ENCODE measurements at regions not wholly inside any gene's neighbourhood (a gene's known extent, or its start where the extent isn't known, plus 50 kb on each side); places are given as distances from the start of the nearest gene placed in this dataset.
A peak's percentile ranks its signal among the peaks of the same experiment; 100 is the strongest.

DNA sequence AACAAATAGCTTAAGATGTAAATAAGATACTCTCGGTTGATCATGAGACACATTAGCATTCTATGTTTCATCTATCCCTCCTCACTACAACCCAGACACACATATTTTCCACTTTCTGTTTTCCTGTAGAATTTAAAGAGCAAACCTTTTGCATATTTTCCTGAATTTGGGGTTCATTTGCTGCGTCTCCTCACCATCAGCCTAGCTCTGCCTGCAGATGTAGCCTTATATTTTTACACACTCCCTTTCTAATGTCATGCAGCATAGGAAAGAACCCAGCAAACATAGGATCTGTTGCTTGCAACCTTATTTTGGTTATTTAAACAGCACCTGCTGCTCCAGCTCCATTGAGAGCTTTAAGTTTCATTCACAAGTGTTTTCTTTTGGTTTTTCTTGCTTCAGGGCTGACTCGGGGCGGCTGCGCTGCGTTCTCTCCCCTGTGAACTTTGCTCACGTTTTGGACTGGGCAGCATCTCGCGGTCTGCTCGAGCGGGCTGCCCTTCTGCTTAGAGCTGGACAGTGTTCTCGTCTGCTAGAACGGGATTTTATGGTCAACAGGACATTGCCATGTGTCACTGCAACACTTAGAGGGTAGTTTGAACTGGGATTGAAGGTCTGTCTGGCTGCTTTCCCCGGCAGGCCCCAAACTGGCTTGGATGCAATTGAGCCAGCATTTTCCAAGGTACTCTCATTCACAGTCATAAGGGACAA lies 57.8 kb upstream of the VRK1 start:
- Histone ChIP-seq H3K9me3 (ENCODE audit: low read depth) (no peaks in the 10 kb centered on the region), H3K27ac (no peak overlapping the region), H2AFZ (no peak overlapping the region), H3K36me3 (replicated peaks; ENCODE audit: insufficient read depth, low read depth) (no peaks in the 10 kb centered on the region), H3K4me1 (ENCODE audit: insufficient read depth) (no peaks in the 10 kb centered on the region), H4K20me1 (ENCODE audit: insufficient read depth, poor library complexity, severe bottlenecking) (no peaks in the 10 kb centered on the region), H3K4me3 (no peak overlapping the region), H3K79me2 (no peaks in the 10 kb centered on the region), H3K9me2 (replicated peaks; ENCODE audit: insufficient read depth) (no peaks in the 10 kb centered on the region), H3K4me2 (no peak overlapping the region), H3K27me3 (peaks cover 57% of the 10 kb centered on the region)
- TF ChIP-seq EZH2phosphoT487 (IDR thresholded peaks at IDR 0.05; ENCODE audit: low read depth, severe bottlenecking, unreplicated experiment) (no peak), EZH2 (IDR thresholded peaks at IDR 0.05; ENCODE audit: borderline replicate concordance) (no peak)
- TF ChIP-seq, protein P1, sequence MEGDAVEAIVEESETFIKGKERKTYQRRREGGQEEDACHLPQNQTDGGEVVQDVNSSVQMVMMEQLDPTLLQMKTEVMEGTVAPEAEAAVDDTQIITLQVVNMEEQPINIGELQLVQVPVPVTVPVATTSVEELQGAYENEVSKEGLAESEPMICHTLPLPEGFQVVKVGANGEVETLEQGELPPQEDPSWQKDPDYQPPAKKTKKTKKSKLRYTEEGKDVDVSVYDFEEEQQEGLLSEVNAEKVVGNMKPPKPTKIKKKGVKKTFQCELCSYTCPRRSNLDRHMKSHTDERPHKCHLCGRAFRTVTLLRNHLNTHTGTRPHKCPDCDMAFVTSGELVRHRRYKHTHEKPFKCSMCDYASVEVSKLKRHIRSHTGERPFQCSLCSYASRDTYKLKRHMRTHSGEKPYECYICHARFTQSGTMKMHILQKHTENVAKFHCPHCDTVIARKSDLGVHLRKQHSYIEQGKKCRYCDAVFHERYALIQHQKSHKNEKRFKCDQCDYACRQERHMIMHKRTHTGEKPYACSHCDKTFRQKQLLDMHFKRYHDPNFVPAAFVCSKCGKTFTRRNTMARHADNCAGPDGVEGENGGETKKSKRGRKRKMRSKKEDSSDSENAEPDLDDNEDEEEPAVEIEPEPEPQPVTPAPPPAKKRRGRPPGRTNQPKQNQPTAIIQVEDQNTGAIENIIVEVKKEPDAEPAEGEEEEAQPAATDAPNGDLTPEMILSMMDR (IDR thresholded peaks at IDR 0.05; ENCODE audit: poor library complexity): no peak
- DNase-seq (ENCODE audit: low spot score): no peak
- 54% methylated on average over 14 of the region's 14 CpGs for WGBS (ENCODE audit: low lambda C conversion rate, missing lambda C conversion rate)

DNA sequence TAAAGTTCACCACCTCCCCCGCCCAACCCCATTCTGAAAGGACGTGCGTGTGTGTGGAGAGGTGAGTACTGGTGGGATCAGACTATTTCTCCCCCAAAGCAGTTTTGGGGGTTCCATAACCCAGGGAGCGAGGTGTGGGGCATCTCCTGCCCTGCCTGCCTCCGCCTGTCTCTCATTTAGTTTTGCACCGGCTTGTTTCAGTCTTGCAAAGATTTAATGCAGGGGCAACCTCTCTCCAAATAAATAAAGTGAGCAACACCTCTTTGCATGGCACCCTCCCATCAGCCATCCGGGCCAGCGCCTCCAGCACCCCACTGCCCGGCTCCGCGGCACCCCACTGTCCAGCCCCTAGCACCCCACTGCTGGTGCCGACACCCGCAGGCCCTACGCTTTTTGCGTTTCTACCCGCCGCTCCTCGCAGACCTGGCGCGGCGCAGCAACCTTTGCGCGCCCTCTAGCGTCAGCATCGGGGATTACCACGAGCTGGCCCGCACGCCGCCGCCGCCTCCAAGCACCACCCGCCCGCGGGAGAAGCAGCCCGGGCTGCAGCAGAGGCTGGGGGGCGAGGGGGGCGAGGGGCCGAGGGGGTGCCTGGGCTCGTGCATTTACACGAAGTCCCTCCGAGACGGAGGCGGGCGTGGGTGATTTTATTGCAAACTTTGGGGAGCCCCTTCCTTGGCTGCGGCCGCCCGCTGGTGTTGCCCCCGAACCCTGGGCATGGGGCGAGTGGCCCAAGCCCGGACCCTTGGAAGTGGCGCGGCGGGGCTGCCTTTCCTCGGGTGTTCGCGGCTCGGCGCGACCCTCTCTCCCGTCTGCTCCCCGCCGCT lies 55.8 kb upstream of the VRK1 start:
- no peaks in the 10 kb centered on the region for H3K9me3 ChIP-seq (ENCODE audit: low read depth)
- DNase-seq (ENCODE audit: low spot score): peak; percentile 73
- no peaks in the 10 kb centered on the region for H3K9me2 ChIP-seq (replicated peaks; ENCODE audit: insufficient read depth)
- H3K27ac ChIP-seq: no peak overlapping the region
- no peaks in the 10 kb centered on the region for H3K36me3 ChIP-seq (replicated peaks; ENCODE audit: insufficient read depth, low read depth)
- peak overlapping the region; percentile 90 for H3K4me2 ChIP-seq
- 5% methylated on average over 34 of the region's 62 CpGs for WGBS (ENCODE audit: low lambda C conversion rate, missing lambda C conversion rate)
- H4K20me1 ChIP-seq (ENCODE audit: insufficient read depth, poor library complexity, severe bottlenecking): no peaks in the 10 kb centered on the region
- H3K4me1 ChIP-seq (ENCODE audit: insufficient read depth): no peaks in the 10 kb centered on the region
- H3K4me3 ChIP-seq: peak overlapping the region; percentile 28
- TF ChIP-seq EZH2phosphoT487 (IDR thresholded peaks at IDR 0.05; ENCODE audit: low read depth, severe bottlenecking, unreplicated experiment) (no peak), EZH2 (IDR thresholded peaks at IDR 0.05; ENCODE audit: borderline replicate concordance) (no peak)
- TF ChIP-seq, protein P1 (IDR thresholded peaks at IDR 0.05; ENCODE audit: poor library complexity): peak; percentile 95
- peaks cover 59% of the 10 kb centered on the region for H3K27me3 ChIP-seq
- no peaks in the 10 kb centered on the region for H3K79me2 ChIP-seq
- H2AFZ ChIP-seq: peak overlapping the region; percentile 17

DNA sequence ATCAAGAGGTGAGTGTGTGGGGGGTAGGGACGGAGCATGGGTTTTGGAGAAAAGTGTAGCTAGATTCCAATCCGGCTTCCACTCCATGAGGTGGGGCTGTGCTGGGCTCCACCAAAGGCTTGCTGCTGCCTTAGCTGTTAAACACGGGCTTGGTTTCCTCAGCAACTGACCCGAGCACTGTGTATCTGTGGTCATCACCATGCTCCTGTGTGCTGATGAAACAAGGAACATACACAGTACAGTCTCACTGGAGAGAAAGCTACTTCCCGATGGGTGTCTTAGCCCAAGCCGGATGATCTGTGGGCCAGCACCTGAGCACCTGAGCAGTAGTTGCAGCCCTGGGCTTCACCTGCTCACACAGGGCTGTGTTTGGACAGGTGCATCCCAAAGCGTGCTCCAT lies 52.9 kb upstream of the VRK1 start:
- Histone ChIP-seq H3K4me1 (ENCODE audit: insufficient read depth) (no peaks in the 10 kb centered on the region), H3K36me3 (replicated peaks; ENCODE audit: insufficient read depth, low read depth) (no peaks in the 10 kb centered on the region), H3K79me2 (no peaks in the 10 kb centered on the region), H2AFZ (no peak overlapping the region), H3K4me3 (no peak overlapping the region), H3K27ac (no peak overlapping the region), H4K20me1 (ENCODE audit: insufficient read depth, poor library complexity, severe bottlenecking) (no peaks in the 10 kb centered on the region), H3K9me2 (replicated peaks; ENCODE audit: insufficient read depth) (no peaks in the 10 kb centered on the region), H3K9me3 (ENCODE audit: low read depth) (no peaks in the 10 kb centered on the region), H3K27me3 (peaks cover 46% of the 10 kb centered on the region), H3K4me2 (no peak overlapping the region)
- DNase-seq (ENCODE audit: low spot score): no peak
- TF ChIP-seq EZH2phosphoT487 (IDR thresholded peaks at IDR 0.05; ENCODE audit: low read depth, severe bottlenecking, unreplicated experiment) (no peak), EZH2 (IDR thresholded peaks at IDR 0.05; ENCODE audit: borderline replicate concordance) (no peak)
- TF ChIP-seq, protein P1 (IDR thresholded peaks at IDR 0.05; ENCODE audit: poor library complexity): no peak
- 88% methylated on average over 7 of the region's 7 CpGs for WGBS (ENCODE audit: low lambda C conversion rate, missing lambda C conversion rate)

Measured in hepatocyte (in vitro differentiated cells).